HepG2 (cell line): ENCODE measurements at regions not wholly inside any gene's neighbourhood (a gene's known extent, or its start where the extent isn't known, plus 50 kb on each side); places are given as distances from the start of the nearest gene placed in this dataset.

Experiments
- ATAC-seq: fragments of 200-7000 bp; cut with Tn5 transposase; 3 replicates; pipeline ENCODE4 v1.9.1; 2020; ENCODE audit warnings: mild to moderate bottlenecking, moderate library complexity
- BruUV-seq: library from RNA; stranded (reverse); fragments of 400-500 nt; replicated peaks from 2 replicates; lab custom pipeline; 2021; lab: Mats Ljungman, UMichigan
- CTCF ChIA-PET: fragments of 300-600 bp; formaldehyde crosslinking; extraction: SDS; loops from one replicate; lab custom pipeline; 2021; ENCODE audit warnings: low total read pairs, inconsistent platforms, low intra/inter-chr PET ratio; lab: Yijun Ruan, JAX
- POLR2A ChIA-PET: fragments of 350-600 bp; sonication (Branson Sonifier 250); formaldehyde crosslinking; loops from one replicate; lab custom pipeline; 2020; ENCODE audit warnings: antibody characterized with exemption, inconsistent platforms; lab: Yijun Ruan, JAX
- DNase-seq: peaks from one replicate; pipeline ENCODE4 v3.0.0-alpha.2; 2015; ENCODE audit warnings: low spot score
- FAIRE-seq: peaks from 3 replicates; lab custom pipeline; 2011; peaks lifted over from hg19 to GRCh38; lab: Jason Lieb, UNC
- H2AFZ ChIP-seq: one replicate; pipeline ENCODE4 v1.6.1; 2011; ENCODE audit warnings: low read length, inconsistent platforms
- H3K27ac ChIP-seq: fragments of 300-600 bp; 3 replicates; pipeline ENCODE4 v1.8.0; 2011; ENCODE audit warnings: mixed run types, mild to moderate bottlenecking, mixed read lengths, low read length, inconsistent platforms; ENCODE audit not compliant: insufficient read depth; ENCODE audit errors: extremely low read length
- H3K27me3 ChIP-seq, 2 experiments: fragments of 200-600 bp in 1 of 2; 2 replicates in 1 of 2; 3 replicates in 1 of 2; pipeline versions ENCODE4 v1.6.0 to v1.8.0; 2011; ENCODE audit warnings: low read length in 2 of 2, mild to moderate bottlenecking in 2 of 2, moderate library complexity in 2 of 2, inconsistent platforms in 1 of 2; ENCODE audit not compliant: insufficient read depth in 2 of 2, control insufficient read depth in 1 of 2
- H3K36me3 ChIP-seq, 2 experiments: fragments of 200-600 bp in 1 of 2; replicated peaks in 1 of 2; 2 replicates in 1 of 2; 3 replicates in 1 of 2; pipeline versions ENCODE4 v1.5.1 to v1.8.0; 2011; ENCODE audit warnings: low read length in 2 of 2, inconsistent platforms in 1 of 2; ENCODE audit not compliant: insufficient read depth in 2 of 2, control insufficient read depth in 1 of 2
- H3K4me1 ChIP-seq: 2 replicates; pipeline ENCODE4 v1.5.1; 2012; ENCODE audit warnings: low read length, inconsistent platforms; ENCODE audit not compliant: insufficient read depth
- H3K4me2 ChIP-seq: 2 replicates; pipeline ENCODE4 v1.6.0; 2011; ENCODE audit warnings: low read depth, low read length, inconsistent platforms
- H3K4me3 ChIP-seq, 3 experiments: fragments of 200-600 bp in 1 of 3; sonication (generic), shearing (Covaris generic) in 1 of 3; replicated peaks in 1 of 3; 2 replicates each; pipeline ENCODE4 v1.5.1; 2011 to 2016; ENCODE audit warnings: low read length in 3 of 3, inconsistent platforms in 2 of 3, low read depth in 2 of 3, mild to moderate bottlenecking in 2 of 3, control low read depth in 1 of 3, mixed read lengths in 1 of 3; ENCODE audit not compliant: insufficient read depth in 1 of 3
- H3K79me2 ChIP-seq: one replicate; pipeline ENCODE4 v1.6.1; 2011; ENCODE audit warnings: low read length, inconsistent platforms; ENCODE audit not compliant: insufficient read depth
- H3K9ac ChIP-seq: 2 replicates; pipeline ENCODE4 v1.6.0; 2011; ENCODE audit warnings: mild to moderate bottlenecking, low read depth, low read length, inconsistent platforms; ENCODE audit not compliant: insufficient read depth
- H3K9me3 ChIP-seq: 2 replicates; pipeline ENCODE4 v1.5.1; 2012; ENCODE audit warnings: mild to moderate bottlenecking, low read length
- H4K20me1 ChIP-seq: 2 replicates; pipeline ENCODE4 v1.6.0; 2011; ENCODE audit warnings: inconsistent platforms, mild to moderate bottlenecking, low read length, moderate library complexity; ENCODE audit not compliant: insufficient read depth
- CEBPZ ChIP-seq: IDR thresholded peaks from 2 replicates; pipeline ENCODE4 v1.6.1; 2012; ENCODE audit warnings: low read length, improper control_type of control experiment
- EP300 ChIP-seq, 3 experiments: sonication (generic) in 1 of 3; formaldehyde crosslinking in 1 of 3; IDR thresholded peaks; 2 replicates each; pipeline versions ENCODE4 v1.5.1 to v1.6.1; 2011 to 2020; ENCODE audit warnings: low read depth in 2 of 3, low read length in 2 of 3, borderline replicate concordance in 1 of 3, improper control_type of control experiment in 1 of 3, mild to moderate bottlenecking in 1 of 3, missing genetic modification reagents in 1 of 3, moderate library complexity in 1 of 3
- HINFP ChIP-seq: sonication (generic); formaldehyde crosslinking; IDR thresholded peaks from 2 replicates; pipeline ENCODE4 v1.4.0; 2020; ENCODE audit warnings: low read depth, mild to moderate bottlenecking, missing genetic modification reagents
- LBX2 ChIP-seq: sonication (generic); formaldehyde crosslinking; IDR thresholded peaks from 2 replicates; pipeline ENCODE4 v1.5.0; 2020; ENCODE audit warnings: missing genetic modification reagents, mild to moderate bottlenecking, borderline replicate concordance
- MTF1 ChIP-seq: sonication (generic); formaldehyde crosslinking; IDR thresholded peaks from 2 replicates; pipeline ENCODE4 v1.5.0; 2020; ENCODE audit warnings: missing genetic modification reagents
- NPAS2 ChIP-seq: sonication (generic); formaldehyde crosslinking; IDR thresholded peaks from 2 replicates; pipeline ENCODE4 v1.8.0; 2022; ENCODE audit warnings: mild to moderate bottlenecking, missing genetic modification reagents, borderline replicate concordance
- PHF21A ChIP-seq: sonication (generic); formaldehyde crosslinking; IDR thresholded peaks from 2 replicates; pipeline ENCODE4 v1.5.0; 2020; ENCODE audit warnings: mild to moderate bottlenecking, missing genetic modification reagents
- YEATS2 ChIP-seq: sonication (generic); formaldehyde crosslinking; IDR thresholded peaks from 2 replicates; pipeline ENCODE4 v1.4.0; 2020; ENCODE audit warnings: missing genetic modification reagents, borderline replicate concordance
- ZBTB10 ChIP-seq: sonication (generic); formaldehyde crosslinking; IDR thresholded peaks from 2 replicates; pipeline ENCODE4 v1.4.0; 2020; ENCODE audit warnings: missing genetic modification reagents, borderline replicate concordance
- ZKSCAN5 ChIP-seq: sonication (generic); formaldehyde crosslinking; IDR thresholded peaks from 2 replicates; pipeline ENCODE4 v1.5.1; 2020; ENCODE audit warnings: mild to moderate bottlenecking, missing genetic modification reagents
- ZNF354B ChIP-seq: sonication (generic); formaldehyde crosslinking; IDR thresholded peaks from 2 replicates; pipeline ENCODE4 v1.8.0; 2022; ENCODE audit warnings: mild to moderate bottlenecking, missing genetic modification reagents
- ZNF563 ChIP-seq: sonication (generic); formaldehyde crosslinking; IDR thresholded peaks from 2 replicates; pipeline ENCODE4 v1.8.0; 2022; ENCODE audit warnings: mild to moderate bottlenecking, moderate library complexity, missing genetic modification reagents
- WGBS: methylation state at CpG from one replicate; pipeline ENCODE4 v1.1.6; 2017; ENCODE audit warnings: low lambda C conversion rate; 5-methylcytosine and 5-hydroxymethylcytosine counted together
- in situ Hi-C: cut with HindIII; loops from 2 replicates; pipeline ENCODE4 v1.10.0; 2017; ENCODE audit warnings: low pct_unique_long_range_greater_than_20kb; ENCODE audit not compliant: extremely low pct_ligation_motif_present
- intact Hi-C: fragments of 100-400 bp; cut with micrococcal nuclease; formaldehyde crosslinking; loops from one replicate; pipeline ENCODE4 v1.10.0; 2022; ENCODE audit not compliant: unreplicated experiment
- TF ChIP-seq, protein P1 (sequence below): IDR thresholded peaks from 2 replicates; pipeline ENCODE4 v1.6.1; 2012; ENCODE audit warnings: low read depth, low read length, improper control_type of control experiment

- Histone ChIP-seq H3K27ac (no peak overlapping the region), H3K9me3 (no peaks in the 10 kb centered on the region), H3K9ac (no peak overlapping the region), H3K4me2 (no peak overlapping the region), H3K36me3 (no peaks in the 10 kb centered on the region), H2AFZ (no peak overlapping the region), H3K27me3 (no peaks in the 10 kb centered on the region), H3K4me1 (peaks cover 15% of the 10 kb centered on the region), H3K4me3 (no peak overlapping the region), H4K20me1 (no peaks in the 10 kb centered on the region), H3K79me2 (no peaks in the 10 kb centered on the region)
- intact Hi-C loops (no loop called here), in situ Hi-C loops (no loop called here)
- FAIRE-seq: no peak
- WGBS: 44% methylated on average over 2 of the region's 6 CpGs
- no peak for DNase-seq
- no peak; the same call in 2 of the 3 replicates for ATAC-seq
- CTCF ChIA-PET: interaction anchor here (0.6 kb wide), 1 partner anchor 949 kb away, joined by 3 read pairs; no protein-coding TSS in a partner anchor
- no TSS peak for BruUV-seq
- POLR2A ChIA-PET: no interaction called here
- no peak for TF ChIP-seq PHF21A (CRISPR knock-in tag)
- TF ChIP-seq, protein P1, sequence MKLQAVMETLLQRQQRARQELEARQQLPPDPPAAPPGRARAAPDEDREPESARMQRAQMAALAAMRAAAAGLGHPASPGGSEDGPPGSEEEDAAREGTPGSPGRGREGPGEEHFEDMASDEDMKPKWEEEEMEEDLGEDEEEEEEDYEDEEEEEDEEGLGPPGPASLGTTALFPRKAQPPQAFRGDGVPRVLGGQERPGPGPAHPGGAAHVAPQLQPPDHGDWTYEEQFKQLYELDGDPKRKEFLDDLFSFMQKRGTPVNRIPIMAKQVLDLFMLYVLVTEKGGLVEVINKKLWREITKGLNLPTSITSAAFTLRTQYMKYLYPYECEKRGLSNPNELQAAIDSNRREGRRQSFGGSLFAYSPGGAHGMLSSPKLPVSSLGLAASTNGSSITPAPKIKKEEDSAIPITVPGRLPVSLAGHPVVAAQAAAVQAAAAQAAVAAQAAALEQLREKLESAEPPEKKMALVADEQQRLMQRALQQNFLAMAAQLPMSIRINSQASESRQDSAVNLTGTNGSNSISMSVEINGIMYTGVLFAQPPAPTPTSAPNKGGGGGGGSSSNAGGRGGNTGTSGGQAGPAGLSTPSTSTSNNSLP: no peak
- no peak for TF ChIP-seq EP300 (IDR thresholded peaks at IDR 0.05; ENCODE audit: low read depth in 2 of 2, low read length in 2 of 2)
- TF ChIP-seq EP300 (CRISPR knock-in tag; IDR thresholded peaks at IDR 0.05; ENCODE audit: borderline replicate concordance): no peak
- no peak for TF ChIP-seq YEATS2 (CRISPR knock-in tag)
- TF ChIP-seq CEBPZ: no peak
- no peak for TF ChIP-seq MTF1 (CRISPR knock-in tag)
- no peak for TF ChIP-seq LBX2 (CRISPR knock-in tag)
- TF ChIP-seq HINFP: no peak
- no peak for TF ChIP-seq NPAS2 (CRISPR knock-in tag)
- TF ChIP-seq ZKSCAN5 (CRISPR knock-in tag): no peak
- TF ChIP-seq ZNF563 (CRISPR knock-in tag): no peak
- TF ChIP-seq ZBTB10 (CRISPR knock-in tag): no peak
- TF ChIP-seq ZNF354B (CRISPR knock-in tag): no peak
Observed at GRCh38 chr3:164522073-164522763, 556.1 kb downstream of the SI start.
